Erythroblast (primary cell): ENCODE measurements at regions not wholly inside any gene's neighbourhood (a gene's known extent, or its start where the extent isn't known, plus 50 kb on each side); places are given as distances from the start of the nearest gene placed in this dataset.

ENCODE experiments used
- GATA1 ChIP-seq: IDR thresholded peaks from 2 replicates; pipeline ENCODE4 v1.6.1; 2011; ENCODE audit warnings: low read depth, mild to moderate bottlenecking, control low read depth, low read length, moderate library complexity
- POLR2A ChIP-seq: IDR thresholded peaks from 2 replicates; pipeline ENCODE4 v1.6.1; 2011; ENCODE audit warnings: mild to moderate bottlenecking, low read length

- TF ChIP-seq POLR2A (no peak), GATA1 (no peak)
Measured at GRCh38 chr12:107369006-107369405, 275.7 kb upstream of the CRY1 start.
